Adrenal gland (tissue), 5 donors: ENCODE measurements at regions not wholly inside any gene's neighbourhood (a gene's known extent, or its start where the extent isn't known, plus 50 kb on each side); places are given as distances from the start of the nearest gene placed in this dataset.

ENCODE experiments used
- POLR2A ChIP-seq, 2 donors: fragments of 450-650 bp; IDR thresholded peaks; one replicate each; pipeline ENCODE4 v1.6.1; 2017; ENCODE audit warnings: antibody characterized with exemption in 2 of 2, mild to moderate bottlenecking in 2 of 2, moderate library complexity in 1 of 2
- TF ChIP-seq, protein P1 (sequence below), 6 experiments: fragments of 450-650 bp in 4 of 6; fragments of 200-600 bp in 2 of 6; sonication (generic) in 1 of 6; IDR thresholded peaks; 1 replicate in 5 of 6; 2 replicates in 1 of 6; pipeline versions ENCODE4 v1.5.1 to v1.8.0; 2016 to 2021; ENCODE audit warnings: antibody characterized with exemption in 6 of 6, mild to moderate bottlenecking in 2 of 6, moderate library complexity in 1 of 6
- donor health status: DM: no; HTN: no; CAD: no.

DNA sequence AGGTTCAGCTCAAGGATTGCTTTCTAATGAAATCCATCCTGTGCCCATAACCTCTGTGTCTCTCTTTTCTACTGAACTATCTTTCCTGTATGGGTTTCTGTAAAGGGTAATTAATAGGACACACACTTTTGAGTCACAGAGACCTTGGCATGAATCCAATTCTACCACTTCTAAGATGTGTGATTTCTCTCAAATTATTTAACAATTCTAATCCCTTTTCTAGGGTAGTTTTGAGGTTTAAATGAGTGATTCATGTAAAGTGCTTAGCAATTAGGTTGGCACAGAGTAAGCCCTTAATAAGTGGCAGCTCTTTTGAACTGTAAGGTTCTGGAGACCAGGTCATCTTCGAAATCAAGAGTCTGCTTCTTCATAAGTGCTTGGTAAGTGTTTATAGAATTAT is 202.7 kb downstream of the RASSF9 start:
- no peak for TF ChIP-seq POLR2A (IDR thresholded peaks at IDR 0.05)
- TF ChIP-seq, protein P1, sequence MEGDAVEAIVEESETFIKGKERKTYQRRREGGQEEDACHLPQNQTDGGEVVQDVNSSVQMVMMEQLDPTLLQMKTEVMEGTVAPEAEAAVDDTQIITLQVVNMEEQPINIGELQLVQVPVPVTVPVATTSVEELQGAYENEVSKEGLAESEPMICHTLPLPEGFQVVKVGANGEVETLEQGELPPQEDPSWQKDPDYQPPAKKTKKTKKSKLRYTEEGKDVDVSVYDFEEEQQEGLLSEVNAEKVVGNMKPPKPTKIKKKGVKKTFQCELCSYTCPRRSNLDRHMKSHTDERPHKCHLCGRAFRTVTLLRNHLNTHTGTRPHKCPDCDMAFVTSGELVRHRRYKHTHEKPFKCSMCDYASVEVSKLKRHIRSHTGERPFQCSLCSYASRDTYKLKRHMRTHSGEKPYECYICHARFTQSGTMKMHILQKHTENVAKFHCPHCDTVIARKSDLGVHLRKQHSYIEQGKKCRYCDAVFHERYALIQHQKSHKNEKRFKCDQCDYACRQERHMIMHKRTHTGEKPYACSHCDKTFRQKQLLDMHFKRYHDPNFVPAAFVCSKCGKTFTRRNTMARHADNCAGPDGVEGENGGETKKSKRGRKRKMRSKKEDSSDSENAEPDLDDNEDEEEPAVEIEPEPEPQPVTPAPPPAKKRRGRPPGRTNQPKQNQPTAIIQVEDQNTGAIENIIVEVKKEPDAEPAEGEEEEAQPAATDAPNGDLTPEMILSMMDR (IDR thresholded peaks at IDR 0.05), result no peak
